Adrenal gland (tissue), 5 donors: ENCODE measurements at regions not wholly inside any gene's neighbourhood (a gene's known extent, or its start where the extent isn't known, plus 50 kb on each side); places are given as distances from the start of the nearest gene placed in this dataset.

ENCODE experiments used
- CTCF ChIP-seq, 6 experiments: fragments of 450-650 bp in 4 of 6; fragments of 200-600 bp in 2 of 6; sonication (generic) in 1 of 6; IDR thresholded peaks; 1 replicate in 5 of 6; 2 replicates in 1 of 6; pipeline versions ENCODE4 v1.5.1 to v1.8.0; 2016 to 2021; ENCODE audit warnings: antibody characterized with exemption in 6 of 6, mild to moderate bottlenecking in 2 of 6, moderate library complexity in 1 of 6
- POLR2A ChIP-seq, 2 donors: fragments of 450-650 bp; IDR thresholded peaks; one replicate each; pipeline ENCODE4 v1.6.1; 2017; ENCODE audit warnings: antibody characterized with exemption in 2 of 2, mild to moderate bottlenecking in 2 of 2, moderate library complexity in 1 of 2
- donor health status: DM: no; HTN: no; CAD: no.

- TF ChIP-seq CTCF (IDR thresholded peaks at IDR 0.05) (no peak), POLR2A (IDR thresholded peaks at IDR 0.05) (no peak)
Measured at GRCh38 chr9:100731038-100731556, 153.2 kb downstream of the CAVIN4 start.
